ENCODE measurements at regions not wholly inside any gene's neighbourhood (a gene's known extent, or its start where the extent isn't known, plus 50 kb on each side); places are given as distances from the start of the nearest gene placed in this dataset.

DNA sequence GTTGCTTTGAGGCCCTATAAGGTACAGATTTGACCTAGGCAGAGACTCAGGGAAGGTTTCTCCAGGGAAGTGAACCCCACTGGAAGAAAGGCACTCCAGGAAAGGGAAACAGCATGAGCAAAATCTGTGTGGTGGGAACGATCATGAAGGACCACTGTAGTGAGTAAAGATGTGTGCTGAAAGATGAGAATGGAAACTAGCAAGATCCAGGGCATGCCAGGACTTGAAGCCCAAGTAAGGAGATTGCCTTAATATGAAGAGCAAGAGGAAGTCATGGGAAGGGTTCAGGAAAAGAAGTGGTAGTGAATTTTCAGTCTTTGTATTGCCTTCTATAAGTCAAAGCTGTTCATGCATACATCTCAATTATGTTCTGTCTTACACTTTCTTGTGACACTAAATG, 55.2 kb upstream of the SLIT3 start:
- Histone ChIP-seq H4K20me1 (replicated peaks in 1 of 2; ENCODE audit: control insufficient read depth in 1 of 2, insufficient read depth in 2 of 2, low read length in 2 of 2) (no peaks in the 10 kb centered on the region), H3K27ac (ENCODE audit: low read depth, low read length) (no peak overlapping the region), H4K5ac (ENCODE audit: insufficient read length, low read depth, low read length) (no peak overlapping the region), H3K4me3 (ENCODE audit: extremely low read depth in 1 of 4, insufficient read depth in 2 of 4, low read depth in 3 of 4, low read length in 4 of 4) (no peak overlapping the region), H3K9me3 (ENCODE audit: insufficient read depth in 2 of 2, low read depth in 1 of 2, low read length in 1 of 2) (no peaks in the 10 kb centered on the region), H3K4me2 (ENCODE audit: insufficient read depth in 1 of 2, low read depth in 2 of 2, low read length in 2 of 2) (no peak overlapping the region), H2AFZ (ENCODE audit: low read length) (no peak overlapping the region), H3K23me2 (ENCODE audit: low read depth, low read length) (no peaks in the 10 kb centered on the region), H2AK5ac (ENCODE audit: low read depth, low read length) (no peak overlapping the region), H2BK15ac (ENCODE audit: low read length) (no peak overlapping the region), H4K8ac (ENCODE audit: extremely low read depth, insufficient read depth, low read length) (no peak overlapping the region), H3K27me3 (replicated peaks in 1 of 4; ENCODE audit: control insufficient read depth in 3 of 4, extremely low read depth in 1 of 4, insufficient read depth in 3 of 4, low read length in 3 of 4) (no peaks in the 10 kb centered on the region), H3K4ac (replicated peaks; ENCODE audit: insufficient read length, low read depth, low read length) (no peak overlapping the region), H2BK20ac (ENCODE audit: low read length) (no peak overlapping the region), H2BK12ac (ENCODE audit: low read depth, low read length) (no peak overlapping the region), H2BK5ac (ENCODE audit: low read depth, low read length) (no peak overlapping the region), H3K79me2 (ENCODE audit: control insufficient read depth in 1 of 2, insufficient read depth in 2 of 2, low read length in 2 of 2) (no peaks in the 10 kb centered on the region), H3K18ac (ENCODE audit: extremely low read depth, low read length) (no peak overlapping the region), H3K36me3 (ENCODE audit: control insufficient read depth in 2 of 4, insufficient read depth in 4 of 4, low read length in 3 of 4) (no peaks in the 10 kb centered on the region), H3K56ac (replicated peaks; ENCODE audit: insufficient read length, low read depth, low read length) (no peak overlapping the region), H3K4me1 (replicated peaks in 1 of 4; ENCODE audit: control insufficient read depth in 3 of 4, insufficient read depth in 4 of 4, low read length in 3 of 4) (no peaks in the 10 kb centered on the region), H3K79me1 (ENCODE audit: low read depth, low read length) (no peaks in the 10 kb centered on the region), H3K9ac (replicated peaks in 1 of 4; ENCODE audit: extremely low read depth in 1 of 4, low read depth in 3 of 4, low read length in 3 of 4) (no peak overlapping the region), H4K91ac (replicated peaks; ENCODE audit: insufficient read length, low read length) (no peak overlapping the region), H3K14ac (ENCODE audit: insufficient read length) (no peak overlapping the region), H2BK120ac (replicated peaks; ENCODE audit: low read depth, low read length) (no peak overlapping the region), H3K23ac (ENCODE audit: insufficient read length) (no peak overlapping the region)
- FAIRE-seq (no peak), DNase-seq (ENCODE audit: low read depth in 1 of 2, low spot score in 2 of 2) (no peak)
- ChIA-PET POLR2A (ENCODE audit: partially characterized antibody) (no interaction called here), CTCF (ENCODE audit: partially characterized antibody) (no interaction called here)
- WGBS, 2 experiments (ENCODE audit: extremely low coverage in 1 of 2, insufficient coverage in 1 of 2, insufficient read length in 1 of 2, insufficient replicate concordance in 2 of 2, low coverage in 1 of 2, low lambda C conversion rate in 2 of 2, missing lambda C conversion rate in 1 of 2), result 91% methylated on average over 1 of the region's 1 CpG; no CpG with 5 or more reads in 1 of the 2 experiments
- TF ChIP-seq SP2 (IDR thresholded peaks at IDR 0.05; ENCODE audit: low read length) (no peak), CHD2 (IDR thresholded peaks at IDR 0.05; ENCODE audit: low read length) (no peak)

All from H1 (cell line).